ENCODE measurements at regions not wholly inside any gene's neighbourhood (a gene's known extent, or its start where the extent isn't known, plus 50 kb on each side); places are given as distances from the start of the nearest gene placed in this dataset.
"Not testable (repeated sequence)": the region's sequence is repeated elsewhere in the genome, so short reads cannot be mapped to it uniquely, and the experiment has no call there.

- Histone ChIP-seq H3K36me3 (no peaks in the 10 kb centered on the region), H3K27me3 (ENCODE audit: insufficient read depth, low read depth, severe bottlenecking) (peaks cover 14% of the 10 kb centered on the region), H3K9me3 (ENCODE audit: severe bottlenecking) (no peaks in the 10 kb centered on the region), H3K4me3 (ENCODE audit: low read depth, low read length) (no peak overlapping the region), H3K27ac (no peak overlapping the region)
- TF ChIP-seq CTCF (IDR thresholded peaks at IDR 0.05; ENCODE audit: low read depth, low read length): no peak
- no peak for DNase-seq
Observed at GRCh38 chr2:116180072-116180471, 1634.4 kb upstream of the DDX18 start.

- DNase-seq; H3K9me3 ChIP-seq (ENCODE audit: severe bottlenecking); H3K36me3 ChIP-seq; H3K4me3 ChIP-seq (ENCODE audit: low read depth, low read length); H3K27ac ChIP-seq: not testable (repeated sequence)
- H3K27me3 ChIP-seq (ENCODE audit: insufficient read depth, low read depth, severe bottlenecking): peaks cover 17% of the 10 kb centered on the region
Observed at GRCh38 chr2:116190684-116191083, 1623.8 kb upstream of the DDX18 start.

GRCh38 chr2:116200086-116200485 is 1614.4 kb upstream of the DDX18 start:
- no peak for DNase-seq
- Histone ChIP-seq H3K36me3 (no peaks in the 10 kb centered on the region), H3K27me3 (ENCODE audit: insufficient read depth, low read depth, severe bottlenecking) (peaks cover 21% of the 10 kb centered on the region), H3K27ac (no peak overlapping the region), H3K9me3 (ENCODE audit: severe bottlenecking) (no peaks in the 10 kb centered on the region), H3K4me3 (ENCODE audit: low read depth, low read length) (no peak overlapping the region)
- TF ChIP-seq CTCF (IDR thresholded peaks at IDR 0.05; ENCODE audit: low read depth, low read length): no peak

GRCh38 chr2:116211719-116212118 is 1602.8 kb upstream of the DDX18 start:
- Histone ChIP-seq H3K4me3 (ENCODE audit: low read depth, low read length) (no peak overlapping the region), H3K27me3 (ENCODE audit: insufficient read depth, low read depth, severe bottlenecking) (peaks cover 47% of the 10 kb centered on the region), H3K27ac (no peak overlapping the region), H3K9me3 (ENCODE audit: severe bottlenecking) (no peaks in the 10 kb centered on the region), H3K36me3 (no peaks in the 10 kb centered on the region)
- TF ChIP-seq CTCF (IDR thresholded peaks at IDR 0.05; ENCODE audit: low read depth, low read length): no peak
- no peak for DNase-seq

- TF ChIP-seq CTCF (IDR thresholded peaks at IDR 0.05; ENCODE audit: low read depth, low read length): no peak
- Histone ChIP-seq H3K27me3 (ENCODE audit: insufficient read depth, low read depth, severe bottlenecking) (peaks cover 75% of the 10 kb centered on the region), H3K4me3 (ENCODE audit: low read depth, low read length) (no peak overlapping the region), H3K9me3 (ENCODE audit: severe bottlenecking) (no peaks in the 10 kb centered on the region), H3K27ac (no peak overlapping the region), H3K36me3 (no peaks in the 10 kb centered on the region)
- DNase-seq: no peak
Observed at GRCh38 chr2:116222793-116223192, 1591.7 kb upstream of the DDX18 start.

GRCh38 chr2:116223912-116224311 is 1590.6 kb upstream of the DDX18 start:
- Histone ChIP-seq H3K27ac (no peak overlapping the region), H3K36me3 (no peaks in the 10 kb centered on the region), H3K27me3 (ENCODE audit: insufficient read depth, low read depth, severe bottlenecking) (peaks cover 76% of the 10 kb centered on the region), H3K4me3 (ENCODE audit: low read depth, low read length) (no peak overlapping the region), H3K9me3 (ENCODE audit: severe bottlenecking) (no peaks in the 10 kb centered on the region)
- TF ChIP-seq CTCF (IDR thresholded peaks at IDR 0.05; ENCODE audit: low read depth, low read length): no peak
- no peak for DNase-seq

Data from WERI-Rb-1 (cell line).